Panc1 (cell line): ENCODE measurements at regions not wholly inside any gene's neighbourhood (a gene's known extent, or its start where the extent isn't known, plus 50 kb on each side); places are given as distances from the start of the nearest gene placed in this dataset.

Source experiments
- CTCF ChIP-seq: fragments of 450-650 bp; IDR thresholded peaks from 2 replicates; pipeline ENCODE4 v1.5.1; 2017; ENCODE audit warnings: mild to moderate bottlenecking
- POLR2AphosphoS5 ChIP-seq: IDR thresholded peaks from 2 replicates; pipeline ENCODE4 v1.6.1; 2012; ENCODE audit warnings: mild to moderate bottlenecking, low read depth, low read length, moderate library complexity
- REST ChIP-seq, 2 experiments: IDR thresholded peaks; 2 replicates each; pipeline ENCODE4 v1.6.1; 2011 to 2012; ENCODE audit warnings: low read depth in 2 of 2, control low read depth in 1 of 2, low read length in 1 of 2, mild to moderate bottlenecking in 1 of 2, moderate library complexity in 1 of 2; ENCODE audit not compliant: insufficient read depth in 1 of 2
- SIN3A ChIP-seq: IDR thresholded peaks from 2 replicates; pipeline ENCODE4 v1.6.1; 2012; ENCODE audit warnings: low read depth, mild to moderate bottlenecking, low read length, moderate library complexity, borderline replicate concordance; ENCODE audit not compliant: insufficient read depth
- TCF7L2 ChIP-seq: IDR thresholded peaks from 2 replicates; pipeline ENCODE4 v1.6.1; 2011; ENCODE audit warnings: mild to moderate bottlenecking, low read depth, low read length, inconsistent platforms

- TF ChIP-seq CTCF (no peak), REST (IDR thresholded peaks at IDR 0.05; ENCODE audit: insufficient read depth in 1 of 2, low read depth in 2 of 2, low read length in 1 of 2) (peak in 1 of 2 experiments; percentile 25; a peak in 1 of 4 replicates), POLR2AphosphoS5 (peak; percentile 49; the same call in 1 of the 2 replicates), TCF7L2 (peak; percentile 96), SIN3A (no peak)
These were observed 217.8 kb downstream of the OSR1 start for GRCh38 chr2:19140463-19141208.
